ENCODE measurements at regions not wholly inside any gene's neighbourhood (a gene's known extent, or its start where the extent isn't known, plus 50 kb on each side); places are given as distances from the start of the nearest gene placed in this dataset.
"Not testable (repeated sequence)": the region's sequence is repeated elsewhere in the genome, so short reads cannot be mapped to it uniquely, and the experiment has no call there.

GRCh38 chr9:118652258-118652657 is 717.0 kb downstream of the BRINP1 start:
- DNase-seq (ENCODE audit: low spot score), result no peak

GRCh38 chr9:118652912-118653311 is 716.3 kb downstream of the BRINP1 start:
- no peak for DNase-seq (ENCODE audit: low spot score)

GRCh38 chr9:118659011-118659410 is 710.2 kb downstream of the BRINP1 start:
- no peak for DNase-seq (ENCODE audit: low spot score)

- no peak for DNase-seq (ENCODE audit: low spot score)
Measured at GRCh38 chr9:118665226-118665919, 703.9 kb downstream of the BRINP1 start.

- DNase-seq (ENCODE audit: low spot score), result no peak
Measured at GRCh38 chr9:118670011-118670953, 699.0 kb downstream of the BRINP1 start.

GRCh38 chr9:118674942-118675341 is 694.3 kb downstream of the BRINP1 start:
- DNase-seq (ENCODE audit: low spot score), result no peak

GRCh38 chr9:118677936-118678653 is 691.1 kb downstream of the BRINP1 start:
- DNase-seq (ENCODE audit: low spot score), result not testable (repeated sequence)

- DNase-seq (ENCODE audit: low spot score), result no peak
Measured at GRCh38 chr9:118686959-118687358, 682.3 kb downstream of the BRINP1 start.

- DNase-seq (ENCODE audit: low spot score), result no peak
Measured at GRCh38 chr9:118689280-118689679, 680.0 kb downstream of the BRINP1 start.

- no peak for DNase-seq (ENCODE audit: low spot score)
Measured at GRCh38 chr9:118692613-118693012, 676.6 kb downstream of the BRINP1 start.

- DNase-seq (ENCODE audit: low spot score), result no peak
Measured at GRCh38 chr9:118693645-118694044, 675.6 kb downstream of the BRINP1 start.

- DNase-seq (ENCODE audit: low spot score), result not testable (repeated sequence)
Measured at GRCh38 chr9:118695249-118695648, 674.0 kb downstream of the BRINP1 start.

GRCh38 chr9:118701985-118702384 is 667.2 kb downstream of the BRINP1 start:
- no peak for DNase-seq (ENCODE audit: low spot score)

- no peak for DNase-seq (ENCODE audit: low spot score)
Measured at GRCh38 chr9:118711843-118712242, 657.4 kb downstream of the BRINP1 start.

- DNase-seq (ENCODE audit: low spot score), result no peak
Measured at GRCh38 chr9:118721276-118721675, 648.0 kb downstream of the BRINP1 start.

GRCh38 chr9:118721923-118722322 is 647.3 kb downstream of the BRINP1 start:
- DNase-seq (ENCODE audit: low spot score), result no peak

GRCh38 chr9:118729981-118730380 is 639.3 kb downstream of the BRINP1 start:
- no peak for DNase-seq (ENCODE audit: low spot score)

- DNase-seq (ENCODE audit: low spot score), result no peak
Measured at GRCh38 chr9:118732998-118733397, 636.2 kb downstream of the BRINP1 start.

- no peak for DNase-seq (ENCODE audit: low spot score)
Measured at GRCh38 chr9:118734696-118735095, 634.5 kb downstream of the BRINP1 start.

- no peak for DNase-seq (ENCODE audit: low spot score)
Measured at GRCh38 chr9:118736406-118736805, 632.8 kb downstream of the BRINP1 start.

- no peak for DNase-seq (ENCODE audit: low spot score)
Measured at GRCh38 chr9:118751077-118751847, 618.0 kb downstream of the BRINP1 start.

- no peak for DNase-seq (ENCODE audit: low spot score)
Measured at GRCh38 chr9:118751848-118752223, 617.4 kb downstream of the BRINP1 start.

All from iPS-NIHi11 (cell line).